Caki2 (cell line): ENCODE measurements at regions not wholly inside any gene's neighbourhood (a gene's known extent, or its start where the extent isn't known, plus 50 kb on each side); places are given as distances from the start of the nearest gene placed in this dataset.
"Not testable (repeated sequence)": the region's sequence is repeated elsewhere in the genome, so short reads cannot be mapped to it uniquely, and the experiment has no call there.

Experiments used
- DNase-seq: peaks from one replicate; pipeline ENCODE4 v3.0.0-alpha.2; 2015; ENCODE audit warnings: low read depth
- in situ Hi-C: cut with HindIII; loops from 2 replicates; pipeline ENCODE4 v1.10.0; 2016; ENCODE audit warnings: low sequenced_read_pairs, low pct_unique_long_range_greater_than_20kb, mixed read lengths

GRCh38 chr15:44817797-44818196, 81.5 kb downstream of the TRIM69 start:
- DNase-seq, in situ Hi-C loops: not testable (repeated sequence)

GRCh38 chr15:44819331-44819987, 83.1 kb downstream of the TRIM69 start:
- in situ Hi-C loops, DNase-seq: not testable (repeated sequence)

- in situ Hi-C loops, DNase-seq: not testable (repeated sequence)
Measured at GRCh38 chr15:44820535-44820934, 84.2 kb downstream of the TRIM69 start.

- DNase-seq, in situ Hi-C loops: not testable (repeated sequence)
Measured at GRCh38 chr15:44820967-44821366, 84.6 kb downstream of the TRIM69 start.

- in situ Hi-C loops, DNase-seq: not testable (repeated sequence)
Measured at GRCh38 chr15:44824277-44825145, 88.2 kb downstream of the TRIM69 start.

- DNase-seq, in situ Hi-C loops: not testable (repeated sequence)
Measured at GRCh38 chr15:44826583-44826982, 90.3 kb downstream of the TRIM69 start.

- in situ Hi-C loops, DNase-seq: not testable (repeated sequence)
Measured at GRCh38 chr15:44828229-44828914, 92.0 kb downstream of the TRIM69 start.

GRCh38 chr15:44829150-44829549, 92.8 kb downstream of the TRIM69 start:
- DNase-seq, in situ Hi-C loops: not testable (repeated sequence)

- DNase-seq = peak; percentile 69
- in situ Hi-C loops = not testable (repeated sequence)
Measured at GRCh38 chr15:44830692-44831408, 94.5 kb downstream of the TRIM69 start.

- DNase-seq, in situ Hi-C loops: not testable (repeated sequence)
Measured at GRCh38 chr15:44831409-44831741, 95.0 kb downstream of the TRIM69 start.

- DNase-seq, in situ Hi-C loops: not testable (repeated sequence)
Measured at GRCh38 chr15:44832133-44832532, 95.8 kb downstream of the TRIM69 start.

GRCh38 chr15:44833081-44833480, 96.8 kb downstream of the TRIM69 start:
- in situ Hi-C loops, DNase-seq: not testable (repeated sequence)

- in situ Hi-C loops, DNase-seq: not testable (repeated sequence)
Measured at GRCh38 chr15:44833761-44834160, 97.4 kb downstream of the TRIM69 start.

- DNase-seq, in situ Hi-C loops: not testable (repeated sequence)
Measured at GRCh38 chr15:44835082-44835481, 98.8 kb downstream of the TRIM69 start.

- peak; percentile 25 for DNase-seq
- in situ Hi-C loops = no loop called here
Measured at GRCh38 chr15:44836094-44836493, 99.8 kb downstream of the TRIM69 start.

GRCh38 chr15:44838929-44839328, 102.6 kb downstream of the TRIM69 start:
- in situ Hi-C loops = not testable (repeated sequence)
- DNase-seq = peak; percentile 83

GRCh38 chr15:44841762-44842161, 105.4 kb downstream of the TRIM69 start:
- in situ Hi-C loops, DNase-seq: not testable (repeated sequence)

- DNase-seq, in situ Hi-C loops: not testable (repeated sequence)
Measured at GRCh38 chr15:44842883-44843282, 106.6 kb downstream of the TRIM69 start.
